OCI-LY3 (cell line): ENCODE measurements at regions not wholly inside any gene's neighbourhood (a gene's known extent, or its start where the extent isn't known, plus 50 kb on each side); places are given as distances from the start of the nearest gene placed in this dataset.

Source experiments
- H2AFZ ChIP-seq: fragments of 200-600, 300-600 bp; shearing (Covaris generic); 2 replicates; pipeline ENCODE4 v1.6.0; 2014; ENCODE audit warnings: antibody characterized with exemption, low read depth, low read length
- H3K27ac ChIP-seq: fragments of 200-600, 300-600 bp; sonication (generic); 2 replicates; pipeline ENCODE4 v1.5.1; 2014; ENCODE audit warnings: mild to moderate bottlenecking, low read length, moderate library complexity, mixed read lengths
- H3K27me3 ChIP-seq: fragments of 200-600, 300-600 bp; sonication (generic); 2 replicates; pipeline ENCODE4 v1.6.1; 2014; ENCODE audit warnings: low read depth, low read length, mixed read lengths
- H3K36me3 ChIP-seq: fragments of 200-600, 300-600 bp; sonication (generic); replicated peaks from 2 replicates; pipeline ENCODE3; 2014; ENCODE audit warnings: low read depth, low read length, mixed read lengths
- H3K4me1 ChIP-seq: fragments of 300-600, 200-600 bp; sonication (generic); 2 replicates; pipeline ENCODE4 v1.6.1; 2014; ENCODE audit warnings: low read length, mixed read lengths
- H3K4me2 ChIP-seq: fragments of 200-600, 300-600 bp; sonication (generic); 2 replicates; pipeline ENCODE4 v1.6.1; 2014; ENCODE audit warnings: low read length, mixed read lengths
- H3K4me3 ChIP-seq: fragments of 300-600, 200-600 bp; sonication (generic); 2 replicates; pipeline ENCODE4 v1.5.1; 2014; ENCODE audit warnings: antibody characterized with exemption, mild to moderate bottlenecking, low read length, moderate library complexity
- H3K79me2 ChIP-seq: fragments of 300-600, 200-600 bp; shearing (Covaris generic); 2 replicates; pipeline ENCODE4 v1.6.1; 2014; ENCODE audit warnings: mild to moderate bottlenecking, low read length, mixed read lengths
- H3K9ac ChIP-seq: fragments of 300-600, 200-600 bp; shearing (Covaris generic); 2 replicates; pipeline ENCODE4 v1.6.0; 2014; ENCODE audit warnings: mild to moderate bottlenecking, low read length, moderate library complexity
- H3K9me3 ChIP-seq: fragments of 200-600, 300-600 bp; shearing (Covaris generic); 2 replicates; pipeline ENCODE4 v1.6.1; 2014; ENCODE audit warnings: low read length, mixed read lengths; ENCODE audit not compliant: insufficient read depth
- H4K20me1 ChIP-seq: fragments of 200-600, 300-600 bp; sonication (generic); 2 replicates; pipeline ENCODE4 v1.6.1; 2016; ENCODE audit warnings: low read length, mixed read lengths; ENCODE audit not compliant: insufficient read depth
- EZH2phosphoT487 ChIP-seq: fragments of 200-600 bp; shearing (Covaris generic); IDR thresholded peaks from 2 replicates; pipeline ENCODE4 v1.6.1; 2018; ENCODE audit warnings: antibody characterized with exemption, mixed run types, low read depth
- TF ChIP-seq, protein P1 (sequence below): fragments of 200-600, 300-600 bp; sonication (generic); IDR thresholded peaks from 2 replicates; pipeline ENCODE4 v1.5.1; 2014; ENCODE audit warnings: antibody characterized with exemption, low read length, low read depth

DNA sequence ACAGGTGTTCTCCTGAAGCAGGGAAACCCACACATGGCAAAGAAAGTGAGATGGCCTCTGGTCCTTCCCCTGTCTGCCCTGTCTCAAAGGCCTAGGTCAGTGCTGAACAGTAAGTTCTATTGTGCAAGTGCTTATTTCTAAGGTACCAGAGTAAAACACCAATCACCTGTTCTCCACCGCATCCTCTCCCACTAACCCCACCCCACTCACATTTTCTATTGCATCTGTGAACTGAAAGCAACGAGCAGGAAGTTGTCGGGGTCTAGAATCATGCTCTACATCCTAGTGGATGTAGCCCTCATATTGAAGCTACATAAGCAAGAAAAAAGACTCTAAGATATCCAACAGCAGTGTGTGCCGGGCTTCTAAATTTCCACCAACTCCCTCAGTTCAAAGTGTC lies 265.9 kb downstream of the ENC1 start:
- no peak overlapping the region for H2AFZ ChIP-seq
- H3K27ac ChIP-seq: no peak overlapping the region
- H4K20me1 ChIP-seq: no peaks in the 10 kb centered on the region
- H3K4me3 ChIP-seq: no peak overlapping the region
- TF ChIP-seq EZH2phosphoT487: no peak
- TF ChIP-seq, protein P1, sequence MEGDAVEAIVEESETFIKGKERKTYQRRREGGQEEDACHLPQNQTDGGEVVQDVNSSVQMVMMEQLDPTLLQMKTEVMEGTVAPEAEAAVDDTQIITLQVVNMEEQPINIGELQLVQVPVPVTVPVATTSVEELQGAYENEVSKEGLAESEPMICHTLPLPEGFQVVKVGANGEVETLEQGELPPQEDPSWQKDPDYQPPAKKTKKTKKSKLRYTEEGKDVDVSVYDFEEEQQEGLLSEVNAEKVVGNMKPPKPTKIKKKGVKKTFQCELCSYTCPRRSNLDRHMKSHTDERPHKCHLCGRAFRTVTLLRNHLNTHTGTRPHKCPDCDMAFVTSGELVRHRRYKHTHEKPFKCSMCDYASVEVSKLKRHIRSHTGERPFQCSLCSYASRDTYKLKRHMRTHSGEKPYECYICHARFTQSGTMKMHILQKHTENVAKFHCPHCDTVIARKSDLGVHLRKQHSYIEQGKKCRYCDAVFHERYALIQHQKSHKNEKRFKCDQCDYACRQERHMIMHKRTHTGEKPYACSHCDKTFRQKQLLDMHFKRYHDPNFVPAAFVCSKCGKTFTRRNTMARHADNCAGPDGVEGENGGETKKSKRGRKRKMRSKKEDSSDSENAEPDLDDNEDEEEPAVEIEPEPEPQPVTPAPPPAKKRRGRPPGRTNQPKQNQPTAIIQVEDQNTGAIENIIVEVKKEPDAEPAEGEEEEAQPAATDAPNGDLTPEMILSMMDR: no peak
- H3K36me3 ChIP-seq: no peaks in the 10 kb centered on the region
- no peaks in the 10 kb centered on the region for H3K9me3 ChIP-seq
- peak overlapping the region; percentile 43 for H3K4me2 ChIP-seq
- no peaks in the 10 kb centered on the region for H3K79me2 ChIP-seq
- H3K27me3 ChIP-seq: no peaks in the 10 kb centered on the region
- H3K4me1 ChIP-seq: peaks cover 38% of the 10 kb centered on the region
- no peak overlapping the region for H3K9ac ChIP-seq

DNA sequence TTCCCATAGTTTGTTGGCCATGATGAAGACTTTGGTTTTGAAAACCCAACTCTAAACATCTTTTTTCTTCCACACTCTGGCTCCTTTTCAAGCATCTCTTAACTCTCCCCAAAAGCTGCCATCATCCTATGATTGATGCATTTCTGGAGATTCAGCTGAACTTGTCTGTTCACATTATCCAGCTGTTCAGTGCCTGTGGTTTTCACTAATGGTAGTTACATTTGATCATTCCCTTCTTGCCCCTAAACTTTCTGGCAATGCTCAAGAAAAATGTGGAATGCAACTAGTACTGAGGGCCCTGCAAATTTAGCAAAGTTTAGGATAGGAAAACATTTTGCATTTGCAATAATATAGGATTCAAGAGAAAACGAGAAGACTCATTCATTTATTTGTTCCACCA lies 267.5 kb downstream of the ENC1 start:
- Histone ChIP-seq H3K4me2 (no peak overlapping the region), H3K79me2 (no peaks in the 10 kb centered on the region), H3K9me3 (no peaks in the 10 kb centered on the region), H3K9ac (no peak overlapping the region), H3K4me1 (peaks cover 36% of the 10 kb centered on the region), H3K27me3 (no peaks in the 10 kb centered on the region), H3K27ac (no peak overlapping the region), H3K4me3 (no peak overlapping the region), H2AFZ (no peak overlapping the region), H3K36me3 (no peaks in the 10 kb centered on the region), H4K20me1 (no peaks in the 10 kb centered on the region)
- TF ChIP-seq EZH2phosphoT487: no peak
- TF ChIP-seq, protein P1: no peak

DNA sequence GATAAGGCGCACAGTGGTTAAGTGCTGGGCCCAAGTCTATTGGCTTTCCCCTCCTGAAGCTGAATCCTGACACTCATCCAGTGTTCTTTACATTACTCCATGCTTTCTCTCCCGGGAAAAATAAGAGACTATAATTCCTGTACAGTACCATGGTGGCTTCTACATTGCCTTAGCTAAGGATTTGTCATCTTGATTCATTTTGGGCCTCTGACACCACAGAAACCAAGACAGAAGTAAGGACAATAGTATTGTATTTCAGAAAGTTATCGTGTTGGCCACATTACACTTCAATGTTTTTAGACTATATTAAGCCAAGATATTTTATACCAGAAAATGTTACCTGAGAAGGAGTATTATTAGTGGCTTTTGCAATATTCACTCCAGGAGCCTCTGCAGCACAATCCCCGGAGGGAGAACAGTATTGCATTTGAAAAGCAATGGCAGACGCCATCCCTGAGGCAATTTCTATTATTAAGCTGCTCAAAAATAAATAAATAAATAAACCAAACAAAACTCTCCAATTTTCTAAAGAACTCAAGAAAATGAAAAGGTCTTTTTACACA lies 267.9 kb downstream of the ENC1 start:
- Histone ChIP-seq H3K27me3 (no peaks in the 10 kb centered on the region), H3K79me2 (no peaks in the 10 kb centered on the region), H2AFZ (no peak overlapping the region), H3K4me2 (no peak overlapping the region), H3K9me3 (no peaks in the 10 kb centered on the region), H3K4me1 (peaks cover 32% of the 10 kb centered on the region), H3K27ac (no peak overlapping the region), H4K20me1 (no peaks in the 10 kb centered on the region), H3K36me3 (no peaks in the 10 kb centered on the region), H3K4me3 (no peak overlapping the region), H3K9ac (no peak overlapping the region)
- no peak for TF ChIP-seq EZH2phosphoT487
- TF ChIP-seq, protein P1: no peak

DNA sequence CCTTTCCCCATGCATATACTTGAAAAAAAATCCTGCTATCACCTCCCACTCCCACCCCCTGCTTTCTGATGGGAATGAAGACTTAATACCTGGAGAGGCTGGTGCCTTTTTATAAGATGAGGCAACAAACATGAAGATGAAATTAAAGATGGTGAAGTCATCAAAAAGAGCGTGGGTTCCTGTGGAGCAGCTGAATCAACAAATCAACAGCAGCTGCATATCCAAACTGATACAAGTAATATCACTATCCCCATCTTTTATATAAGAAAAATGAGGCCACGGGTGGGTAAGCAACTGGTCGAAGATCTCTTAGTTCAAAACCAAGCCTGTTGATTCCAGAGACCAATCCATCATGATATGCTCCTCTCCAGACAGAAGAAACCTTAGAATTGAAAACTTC lies 268.5 kb downstream of the ENC1 start:
- H3K4me2 ChIP-seq: no peak overlapping the region
- no peak for TF ChIP-seq EZH2phosphoT487
- TF ChIP-seq, protein P1: no peak
- H3K9me3 ChIP-seq: no peaks in the 10 kb centered on the region
- H3K27me3 ChIP-seq: no peaks in the 10 kb centered on the region
- no peak overlapping the region for H3K4me3 ChIP-seq
- no peak overlapping the region for H3K27ac ChIP-seq
- H3K36me3 ChIP-seq: no peaks in the 10 kb centered on the region
- no peaks in the 10 kb centered on the region for H3K79me2 ChIP-seq
- H4K20me1 ChIP-seq: no peaks in the 10 kb centered on the region
- H2AFZ ChIP-seq: no peak overlapping the region
- H3K9ac ChIP-seq: no peak overlapping the region
- H3K4me1 ChIP-seq: peaks cover 26% of the 10 kb centered on the region
